Transverse colon (tissue), 4 donors: ENCODE measurements at regions not wholly inside any gene's neighbourhood (a gene's known extent, or its start where the extent isn't known, plus 50 kb on each side); places are given as distances from the start of the nearest gene placed in this dataset.

Experiments
- CTCF ChIP-seq, 5 experiments: fragments of 200-600 bp in 3 of 5; fragments of 450-650 bp in 2 of 5; sonication (generic) in 3 of 5; IDR thresholded peaks; 1 replicate in 2 of 5; 2 replicates in 3 of 5; pipeline ENCODE4 v1.5.1; 2016 to 2017; ENCODE audit warnings: antibody characterized with exemption in 5 of 5, inconsistent platforms in 3 of 5, mild to moderate bottlenecking in 2 of 5, moderate library complexity in 1 of 5
- EP300 ChIP-seq: sonication (generic); formaldehyde crosslinking; IDR thresholded peaks from one replicate; pipeline ENCODE4 v1.6.1; 2017; ENCODE audit warnings: antibody characterized with exemption, low read depth
- POLR2A ChIP-seq: fragments of 450-650 bp; IDR thresholded peaks from one replicate; pipeline ENCODE4 v1.6.1; 2016; ENCODE audit warnings: antibody characterized with exemption, mild to moderate bottlenecking, moderate library complexity
- POLR2AphosphoS5 ChIP-seq, 3 donors: sonication (generic); formaldehyde crosslinking; IDR thresholded peaks; one replicate each; pipeline ENCODE4 v1.6.1; 2016; ENCODE audit warnings: antibody characterized with exemption in 3 of 3

- TF ChIP-seq POLR2A: no peak
- TF ChIP-seq CTCF (IDR thresholded peaks at IDR 0.05): no peak
- TF ChIP-seq POLR2AphosphoS5 (IDR thresholded peaks at IDR 0.05): no peak
- TF ChIP-seq EP300: no peak
Observed at GRCh38 chr4:79842162-79842561, 230.9 kb downstream of the ANTXR2 start.
